ENCODE measurements at regions not wholly inside any gene's neighbourhood (a gene's known extent, or its start where the extent isn't known, plus 50 kb on each side); places are given as distances from the start of the nearest gene placed in this dataset.

GRCh38 chr2:144006139-144006538 lies 513.8 kb downstream of the ZEB2 start:
- TF ChIP-seq CTCF (IDR thresholded peaks at IDR 0.05), result no peak
- no peak for TF ChIP-seq EZH2 (IDR thresholded peaks at IDR 0.05; ENCODE audit: borderline replicate concordance, insufficient read depth, low read depth, low read length, poor library complexity, severe bottlenecking)
